Spleen (tissue), 7 donors: ENCODE measurements at regions not wholly inside any gene's neighbourhood (a gene's known extent, or its start where the extent isn't known, plus 50 kb on each side); places are given as distances from the start of the nearest gene placed in this dataset.

Experiments
- POLR2A ChIP-seq, 3 donors: fragments of 450-650 bp; IDR thresholded peaks; one replicate each; pipeline ENCODE4 v1.5.1; 2017; ENCODE audit warnings: antibody characterized with exemption in 3 of 3, mild to moderate bottlenecking in 1 of 3
- POLR2AphosphoS5 ChIP-seq, 3 donors: sonication (generic); formaldehyde crosslinking; IDR thresholded peaks; one replicate each; pipeline ENCODE4 v1.5.1; 2017; ENCODE audit warnings: antibody characterized with exemption in 3 of 3
- TF ChIP-seq, protein P1 (sequence below), 11 experiments: fragments of 200-600 bp in 7 of 11; fragments of 450-650 bp in 4 of 11; sonication (generic) in 4 of 11; IDR thresholded peaks in 8 of 11; conservative IDR thresholded peaks in 3 of 11; 1 replicate in 7 of 11; 2 replicates in 4 of 11; pipeline versions ENCODE4 v1.4.0 to v1.8.0; 2016 to 2021; ENCODE audit warnings: antibody characterized with exemption in 11 of 11, inconsistent platforms in 4 of 11, mild to moderate bottlenecking in 1 of 11
- donor health status: DM: no; HTN: no; CAD: no; lungs with moderate emphysema.
- donor health status: DM: no; HTN: no; CAD: no.
- donor health status: DM: no; HTN: no; CAD: no.

DNA sequence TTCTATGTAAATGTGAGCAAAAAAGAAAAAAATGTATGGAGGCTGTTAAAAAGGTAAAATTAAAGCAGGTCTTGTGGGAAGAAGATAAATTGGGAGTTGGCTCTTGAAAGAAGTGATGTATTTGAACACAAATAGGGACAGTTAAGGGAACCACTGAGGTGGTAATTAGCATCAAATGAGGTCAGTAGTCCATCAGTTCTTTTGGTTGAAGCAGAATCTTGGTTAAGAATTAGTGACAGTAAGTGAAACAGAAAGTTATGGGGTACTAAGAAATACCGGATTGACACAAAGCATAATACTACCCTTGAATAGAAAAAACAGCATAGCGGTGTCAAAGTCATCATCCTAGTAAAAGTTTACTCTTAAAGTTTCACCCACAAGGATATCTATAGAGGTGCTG, 352.6 kb upstream of the VRK2 start:
- TF ChIP-seq, protein P1, sequence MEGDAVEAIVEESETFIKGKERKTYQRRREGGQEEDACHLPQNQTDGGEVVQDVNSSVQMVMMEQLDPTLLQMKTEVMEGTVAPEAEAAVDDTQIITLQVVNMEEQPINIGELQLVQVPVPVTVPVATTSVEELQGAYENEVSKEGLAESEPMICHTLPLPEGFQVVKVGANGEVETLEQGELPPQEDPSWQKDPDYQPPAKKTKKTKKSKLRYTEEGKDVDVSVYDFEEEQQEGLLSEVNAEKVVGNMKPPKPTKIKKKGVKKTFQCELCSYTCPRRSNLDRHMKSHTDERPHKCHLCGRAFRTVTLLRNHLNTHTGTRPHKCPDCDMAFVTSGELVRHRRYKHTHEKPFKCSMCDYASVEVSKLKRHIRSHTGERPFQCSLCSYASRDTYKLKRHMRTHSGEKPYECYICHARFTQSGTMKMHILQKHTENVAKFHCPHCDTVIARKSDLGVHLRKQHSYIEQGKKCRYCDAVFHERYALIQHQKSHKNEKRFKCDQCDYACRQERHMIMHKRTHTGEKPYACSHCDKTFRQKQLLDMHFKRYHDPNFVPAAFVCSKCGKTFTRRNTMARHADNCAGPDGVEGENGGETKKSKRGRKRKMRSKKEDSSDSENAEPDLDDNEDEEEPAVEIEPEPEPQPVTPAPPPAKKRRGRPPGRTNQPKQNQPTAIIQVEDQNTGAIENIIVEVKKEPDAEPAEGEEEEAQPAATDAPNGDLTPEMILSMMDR (IDR thresholded peaks at IDR 0.05 in 8 of 11, conservative IDR thresholded peaks at IDR 0.05 in 3 of 11) = no peak
- no peak for TF ChIP-seq POLR2AphosphoS5 (IDR thresholded peaks at IDR 0.05)
- TF ChIP-seq POLR2A (IDR thresholded peaks at IDR 0.05) = no peak
